ENCODE measurements at regions not wholly inside any gene's neighbourhood (a gene's known extent, or its start where the extent isn't known, plus 50 kb on each side); places are given as distances from the start of the nearest gene placed in this dataset.
A peak's percentile ranks its signal among the peaks of the same experiment; 100 is the strongest.

GRCh38 chr9:129407905-129408452 is 212.9 kb downstream of the C9orf50 start:
- H3K9ac ChIP-seq (ENCODE audit: insufficient read depth in 1 of 2, low read length in 2 of 2): no peak overlapping the region
- TF ChIP-seq CTCF (IDR thresholded peaks at IDR 0.05; ENCODE audit: control extremely low read depth, extremely low read depth): no peak
- peak overlapping the region in 1 of 2 donors; percentile 76 for H3K27ac ChIP-seq (ENCODE audit: low read depth in 1 of 2, low read length in 1 of 2)
- DNase-seq (no peak), ATAC-seq (ENCODE audit: insufficient read depth, low FRiP score) (no peak)
- 94% methylated on average over 5 of the region's 5 CpGs for WGBS, 2 donors
- no peaks in the 10 kb centered on the region for H3K9me3 ChIP-seq (ENCODE audit: control insufficient read depth in 4 of 4, insufficient read depth in 3 of 4, low read length in 3 of 4)
- H3K27me3 ChIP-seq (ENCODE audit: control insufficient read depth in 3 of 3, insufficient read depth in 3 of 3, low read length in 2 of 3): no peaks in the 10 kb centered on the region
- no peak overlapping the region for H3K4me3 ChIP-seq
- H3K36me3 ChIP-seq (ENCODE audit: control insufficient read depth in 4 of 4, insufficient read depth in 4 of 4, low read length in 4 of 4): no peaks in the 10 kb centered on the region
- peaks cover 0 to 29% (median 7%) of the 10 kb centered on the region in 5 donors for H3K4me1 ChIP-seq (ENCODE audit: control insufficient read depth in 5 of 5, insufficient read depth in 5 of 5, low read length in 5 of 5)

- Histone ChIP-seq H3K27me3 (ENCODE audit: control insufficient read depth in 3 of 3, insufficient read depth in 3 of 3, low read length in 2 of 3) (no peaks in the 10 kb centered on the region), H3K4me1 (ENCODE audit: control insufficient read depth in 5 of 5, insufficient read depth in 5 of 5, low read length in 5 of 5) (peaks cover 0 to 31% (median 5%) of the 10 kb centered on the region in 5 donors), H3K4me3 (no peak overlapping the region), H3K27ac (ENCODE audit: low read depth in 1 of 2, low read length in 1 of 2) (no peak overlapping the region), H3K9me3 (ENCODE audit: control insufficient read depth in 4 of 4, insufficient read depth in 3 of 4, low read length in 3 of 4) (no peaks in the 10 kb centered on the region), H3K9ac (ENCODE audit: insufficient read depth in 1 of 2, low read length in 2 of 2) (peak overlapping the region in 1 of 2 donors; percentile 8), H3K36me3 (ENCODE audit: control insufficient read depth in 4 of 4, insufficient read depth in 4 of 4, low read length in 4 of 4) (no peaks in the 10 kb centered on the region)
- ATAC-seq (ENCODE audit: insufficient read depth, low FRiP score) (no peak), DNase-seq (no peak)
- TF ChIP-seq CTCF (IDR thresholded peaks at IDR 0.05; ENCODE audit: control extremely low read depth, extremely low read depth): no peak
- 78% methylated on average over 25 of the region's 25 CpGs for WGBS, 2 donors
Observed at GRCh38 chr9:129406278-129407225, 214.3 kb downstream of the C9orf50 start.

GRCh38 chr9:129405827-129406213 is 215.1 kb downstream of the C9orf50 start:
- Histone ChIP-seq H3K36me3 (ENCODE audit: control insufficient read depth in 4 of 4, insufficient read depth in 4 of 4, low read length in 4 of 4) (no peaks in the 10 kb centered on the region), H3K9ac (ENCODE audit: insufficient read depth in 1 of 2, low read length in 2 of 2) (no peak overlapping the region), H3K9me3 (ENCODE audit: control insufficient read depth in 4 of 4, insufficient read depth in 3 of 4, low read length in 3 of 4) (no peaks in the 10 kb centered on the region), H3K4me1 (ENCODE audit: control insufficient read depth in 5 of 5, insufficient read depth in 5 of 5, low read length in 5 of 5) (peaks cover 0 to 31% (median 5%) of the 10 kb centered on the region in 5 donors), H3K27ac (ENCODE audit: low read depth in 1 of 2, low read length in 1 of 2) (no peak overlapping the region), H3K4me3 (no peak overlapping the region), H3K27me3 (ENCODE audit: control insufficient read depth in 3 of 3, insufficient read depth in 3 of 3, low read length in 2 of 3) (no peaks in the 10 kb centered on the region)
- DNase-seq (no peak), ATAC-seq (ENCODE audit: insufficient read depth, low FRiP score) (no peak)
- WGBS, 2 donors: 82 to 86% methylated on average over 6 of the region's 6 CpGs
- no peak for TF ChIP-seq CTCF (IDR thresholded peaks at IDR 0.05; ENCODE audit: control extremely low read depth, extremely low read depth)

Data from lung (tissue), 11 donors.